OCI-LY7 (cell line): ENCODE measurements at regions not wholly inside any gene's neighbourhood (a gene's known extent, or its start where the extent isn't known, plus 50 kb on each side); places are given as distances from the start of the nearest gene placed in this dataset.

Experiments used
- BruUV-seq: library from RNA; stranded (reverse); fragments of 400-500 nt; replicated peaks from 2 replicates; lab custom pipeline; 2021; lab: Mats Ljungman, UMichigan
- CTCF ChIA-PET: fragments of 300-600 bp; sonication (Branson Sonifier 250); formaldehyde crosslinking; loops from one replicate; lab custom pipeline; 2022; ENCODE audit warnings: antibody characterized with exemption; ENCODE audit not compliant: unreplicated experiment; lab: Charles Lee
- POLR2A ChIA-PET: fragments of 300-600 bp; sonication (Branson Sonifier 250); formaldehyde crosslinking; loops from one replicate; lab custom pipeline; 2022; ENCODE audit warnings: antibody characterized with exemption; lab: Charles Lee
- DNase-seq: peaks from one replicate; pipeline ENCODE4 v3.0.0-alpha.2; 2015; ENCODE audit warnings: low spot score
- H2AFZ ChIP-seq: fragments of 200-600 bp; sonication (generic), shearing (Covaris generic); 2 replicates; pipeline ENCODE4 v1.6.1; 2014; ENCODE audit warnings: mild to moderate bottlenecking, antibody characterized with exemption, low read length, moderate library complexity
- H3K27ac ChIP-seq: fragments of 200-600 bp; sonication (generic); 2 replicates; pipeline ENCODE4 v1.5.1; 2014; ENCODE audit warnings: mixed run types, low read depth, mild to moderate bottlenecking, moderate library complexity, low read length, inconsistent platforms; ENCODE audit not compliant: poor library complexity, severe bottlenecking
- H3K36me3 ChIP-seq: fragments of 200-600 bp; sonication (generic); 2 replicates; pipeline ENCODE4 v1.6.1; 2014; ENCODE audit warnings: mild to moderate bottlenecking, antibody characterized with exemption, low read length, moderate library complexity, mixed read lengths; ENCODE audit not compliant: insufficient read depth
- H3K4me1 ChIP-seq: fragments of 200-600 bp; sonication (generic); 2 replicates; pipeline ENCODE4 v1.5.1; 2014; ENCODE audit warnings: mild to moderate bottlenecking, low read length; ENCODE audit not compliant: insufficient read depth, poor library complexity, severe bottlenecking
- H3K4me2 ChIP-seq: fragments of 200-600 bp; sonication (generic); 2 replicates; pipeline ENCODE4 v1.6.1; 2014; ENCODE audit warnings: mild to moderate bottlenecking, low read length
- H3K4me3 ChIP-seq: fragments of 200-600 bp; sonication (generic); 2 replicates; pipeline ENCODE4 v1.5.1; 2014; ENCODE audit warnings: mild to moderate bottlenecking, low read depth, low read length; ENCODE audit not compliant: poor library complexity, severe bottlenecking
- H3K79me2 ChIP-seq: fragments of 200-600 bp; sonication (generic); 2 replicates; pipeline ENCODE4 v1.6.1; 2016; ENCODE audit warnings: low read depth, mild to moderate bottlenecking, low read length, moderate library complexity, mixed read lengths; ENCODE audit not compliant: insufficient read depth
- H3K9me2 ChIP-seq: fragments of 200-600 bp; sonication (generic); 2 replicates; pipeline ENCODE4 v1.6.1; 2016; ENCODE audit warnings: mild to moderate bottlenecking, low read length, mixed read lengths; ENCODE audit not compliant: insufficient read depth
- H3K9me3 ChIP-seq: fragments of 200-600 bp; sonication (generic); 2 replicates; pipeline ENCODE4 v1.6.1; 2014; ENCODE audit warnings: mild to moderate bottlenecking, mixed run types, low read length, mixed read lengths
- H4K20me1 ChIP-seq: fragments of 200-600 bp; sonication (generic); 2 replicates; pipeline ENCODE4 v1.6.1; 2014; ENCODE audit warnings: mild to moderate bottlenecking, antibody characterized with exemption, low read length, moderate library complexity, mixed read lengths; ENCODE audit not compliant: insufficient read depth
- CTCF ChIP-seq: fragments of 200-600 bp; sonication (generic); conservative IDR thresholded peaks from 2 replicates; pipeline ENCODE4 v1.5.1; 2014; ENCODE audit warnings: mild to moderate bottlenecking, antibody characterized with exemption, low read length, moderate library complexity, mixed read lengths
- EZH2phosphoT487 ChIP-seq: fragments of 200-600 bp; sonication (generic); IDR thresholded peaks from 2 replicates; pipeline ENCODE4 v1.6.1; 2018; ENCODE audit warnings: low read depth, borderline replicate concordance, mild to moderate bottlenecking, mixed run types, antibody characterized with exemption, low read length, moderate library complexity, mixed read lengths
- intact Hi-C: fragments of 100-400 bp; cut with micrococcal nuclease; formaldehyde crosslinking; loops from one replicate; pipeline ENCODE4 v1.10.0; 2022; ENCODE audit not compliant: unreplicated experiment

DNA sequence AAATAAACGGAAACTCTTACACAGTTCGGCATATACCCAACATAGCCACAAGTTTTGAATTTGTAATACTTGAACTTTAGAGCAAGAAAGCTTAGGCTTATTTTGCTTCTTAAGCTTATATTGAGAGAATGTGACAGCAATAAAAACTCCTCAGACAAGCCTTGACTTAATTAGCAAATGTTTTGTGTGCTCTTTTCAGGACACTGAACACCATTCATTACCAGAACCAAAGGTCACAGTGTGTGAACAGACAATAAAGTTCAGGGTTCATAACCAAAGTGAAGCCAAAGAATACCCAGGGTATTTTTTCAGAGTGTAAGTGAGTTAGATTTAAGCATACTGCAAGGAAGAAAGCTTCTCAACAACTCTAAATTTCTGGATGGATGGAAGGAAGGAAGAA lies 605.8 kb downstream of the METTL4 start:
- Histone ChIP-seq H3K27ac (no peak overlapping the region), H3K4me2 (no peak overlapping the region), H3K79me2 (no peaks in the 10 kb centered on the region), H3K9me3 (no peaks in the 10 kb centered on the region), H2AFZ (no peak overlapping the region), H3K4me1 (no peaks in the 10 kb centered on the region), H3K9me2 (no peaks in the 10 kb centered on the region), H3K36me3 (no peaks in the 10 kb centered on the region), H4K20me1 (no peaks in the 10 kb centered on the region), H3K4me3 (no peak overlapping the region)
- TF ChIP-seq CTCF (no peak), EZH2phosphoT487 (no peak)
- ChIA-PET POLR2A (interaction anchor here (0.7 to 1.7 kb wide), 2 partner anchors 11 to 34 kb away, joined by 3 to 5 read pairs; no protein-coding TSS in a partner anchor), CTCF (no interaction called here)
- DNase-seq: no peak
- BruUV-seq: no TSS peak
- intact Hi-C loops: no loop called here

- CTCF ChIA-PET: no interaction called here
These were observed 602.4 kb downstream of the METTL4 start for GRCh38 chr18:1968801-1969498.

More at GRCh38 chr18:1968801-1969498, 602.4 kb downstream of the METTL4 start:
- Histone ChIP-seq H3K4me1 (no peaks in the 10 kb centered on the region), H2AFZ (no peak overlapping the region), H3K79me2 (no peaks in the 10 kb centered on the region), H4K20me1 (no peaks in the 10 kb centered on the region), H3K4me2 (no peak overlapping the region), H3K9me3 (no peaks in the 10 kb centered on the region), H3K36me3 (no peaks in the 10 kb centered on the region), H3K27ac (no peak overlapping the region), H3K4me3 (no peak overlapping the region), H3K9me2 (no peaks in the 10 kb centered on the region)
- no TSS peak for BruUV-seq
- DNase-seq: no peak
- POLR2A ChIA-PET: no interaction called here
- no peak for TF ChIP-seq CTCF
- TF ChIP-seq EZH2phosphoT487: no peak
- intact Hi-C loops: no loop called here
